HEK293 (cell line): ENCODE measurements at regions not wholly inside any gene's neighbourhood (a gene's known extent, or its start where the extent isn't known, plus 50 kb on each side); places are given as distances from the start of the nearest gene placed in this dataset.
A peak's percentile ranks its signal among the peaks of the same experiment; 100 is the strongest.

Experiments
- CTCF ChIA-PET: fragments of 350-600 bp; formaldehyde crosslinking; extraction: SDS; loops from one replicate; lab custom pipeline; 2021; ENCODE audit warnings: antibody characterized with exemption; lab: Yijun Ruan, JAX
- POLR2A ChIA-PET: fragments of 300-600 bp; formaldehyde crosslinking; extraction: SDS; loops from one replicate; lab custom pipeline; 2020; ENCODE audit warnings: antibody characterized with exemption, inconsistent platforms; lab: Yijun Ruan, JAX
- H3K27ac ChIP-seq: fragments of 200-500 bp; sonication (Bioruptor generic); 2 replicates; pipeline ENCODE4 v1.5.1; 2014; ENCODE audit warnings: low read depth, low read length, control low read depth, inconsistent platforms; ENCODE audit errors: extremely low read depth
- H3K36me3 ChIP-seq, 2 experiments: fragments of 200-500 bp in 1 of 2; sonication (Bioruptor generic) in 1 of 2; 1 replicate in 1 of 2; 2 replicates in 1 of 2; pipeline ENCODE4 v1.5.1; 2014 to 2017; ENCODE audit warnings: inconsistent platforms in 2 of 2, low read length in 2 of 2; ENCODE audit not compliant: control insufficient read depth in 2 of 2, insufficient read depth in 1 of 2
- H3K4me1 ChIP-seq: fragments of 200-500 bp; sonication (Bioruptor generic); 2 replicates; pipeline ENCODE4 v1.5.1; 2014; ENCODE audit warnings: mild to moderate bottlenecking, low read length, inconsistent platforms; ENCODE audit not compliant: control insufficient read depth, insufficient read depth
- H3K4me3 ChIP-seq: 2 replicates; pipeline ENCODE4 v1.5.1; 2011; ENCODE audit warnings: low read depth, mild to moderate bottlenecking, control low read depth, low read length, moderate library complexity
- H3K9me3 ChIP-seq: fragments of 200-500 bp; sonication (Bioruptor generic); 2 replicates; pipeline ENCODE4 v1.5.1; 2014; ENCODE audit warnings: low read depth, low read length, inconsistent platforms; ENCODE audit not compliant: control insufficient read depth, insufficient read depth
- CTCF ChIP-seq: fragments of 450-650 bp; formaldehyde crosslinking; IDR thresholded peaks from 2 replicates; pipeline ENCODE4 v1.5.1; 2016; ENCODE audit warnings: missing biosample characterization, missing genetic modification characterization
- KLF9 ChIP-seq: fragments of 450-650 bp; formaldehyde crosslinking; IDR thresholded peaks from 2 replicates; pipeline ENCODE4 v1.5.1; 2016; ENCODE audit warnings: missing biosample characterization, missing genetic modification characterization, low read depth
- OSR2 ChIP-seq: fragments of 450-650 bp; formaldehyde crosslinking; IDR thresholded peaks from 2 replicates; pipeline ENCODE4 v1.5.1; 2016; ENCODE audit warnings: missing biosample characterization, missing genetic modification characterization
- PRDM4 ChIP-seq: fragments of 450-650 bp; formaldehyde crosslinking; IDR thresholded peaks from 2 replicates; pipeline ENCODE4 v1.5.1; 2017; ENCODE audit warnings: missing biosample characterization, missing genetic modification characterization
- REPIN1 ChIP-seq: fragments of 450-650 bp; formaldehyde crosslinking; IDR thresholded peaks from 2 replicates; pipeline ENCODE4 v1.5.1; 2017; ENCODE audit warnings: missing biosample characterization, missing genetic modification characterization, low read depth
- REST ChIP-seq: fragments of 450-650 bp; formaldehyde crosslinking; IDR thresholded peaks from 2 replicates; pipeline ENCODE4 v1.5.1; 2016; ENCODE audit warnings: missing biosample characterization, missing genetic modification characterization
- TRIM28 ChIP-seq: IDR thresholded peaks from 2 replicates; pipeline ENCODE4 v1.6.1; 2011; ENCODE audit warnings: low read length, control low read depth, borderline replicate concordance
- ZFP37 ChIP-seq: fragments of 450-650 bp; formaldehyde crosslinking; IDR thresholded peaks from 2 replicates; pipeline ENCODE4 v1.5.1; 2016; ENCODE audit warnings: missing biosample characterization, missing genetic modification characterization
- ZFP41 ChIP-seq: fragments of 450-650 bp; formaldehyde crosslinking; IDR thresholded peaks from 2 replicates; pipeline ENCODE4 v1.5.1; 2016; ENCODE audit warnings: missing biosample characterization, missing genetic modification characterization, borderline replicate concordance
- ZFP69B ChIP-seq: fragments of 450-650 bp; formaldehyde crosslinking; IDR thresholded peaks from 2 replicates; pipeline ENCODE4 v1.5.1; 2016; ENCODE audit warnings: missing biosample characterization, missing genetic modification characterization
- ZNF10 ChIP-seq: fragments of 450-650 bp; formaldehyde crosslinking; IDR thresholded peaks from 2 replicates; pipeline ENCODE4 v1.5.1; 2017; ENCODE audit warnings: missing biosample characterization, missing genetic modification characterization
- ZNF112 ChIP-seq: fragments of 450-650 bp; formaldehyde crosslinking; IDR thresholded peaks from 2 replicates; pipeline ENCODE4 v1.5.0; 2017; ENCODE audit warnings: missing biosample characterization, missing genetic modification characterization
- ZNF140 ChIP-seq: fragments of 450-650 bp; formaldehyde crosslinking; IDR thresholded peaks from 2 replicates; pipeline ENCODE4 v1.5.1; 2016; ENCODE audit warnings: missing biosample characterization, missing genetic modification characterization
- ZNF24 ChIP-seq: fragments of 450-650 bp; formaldehyde crosslinking; IDR thresholded peaks from 2 replicates; pipeline ENCODE4 v1.5.1; 2016; ENCODE audit warnings: missing biosample characterization, missing genetic modification characterization
- ZNF391 ChIP-seq: fragments of 450-650 bp; formaldehyde crosslinking; IDR thresholded peaks from 2 replicates; pipeline ENCODE4 v1.5.1; 2016; ENCODE audit warnings: low read depth, missing biosample characterization, missing genetic modification characterization, borderline replicate concordance
- ZNF398 ChIP-seq: fragments of 450-650 bp; formaldehyde crosslinking; IDR thresholded peaks from 2 replicates; pipeline ENCODE4 v1.5.1; 2017; ENCODE audit warnings: missing biosample characterization, missing genetic modification characterization
- ZNF510 ChIP-seq: fragments of 450-650 bp; formaldehyde crosslinking; IDR thresholded peaks from 2 replicates; pipeline ENCODE4 v1.5.1; 2018; ENCODE audit warnings: mild to moderate bottlenecking, missing genetic modification characterization, missing biosample characterization; ENCODE audit not compliant: insufficient replicate concordance
- ZNF529 ChIP-seq: fragments of 450-650 bp; formaldehyde crosslinking; IDR thresholded peaks from 2 replicates; pipeline ENCODE4 v1.5.1; 2017; ENCODE audit warnings: missing genetic modification characterization, missing biosample characterization; ENCODE audit not compliant: insufficient replicate concordance
- ZNF561 ChIP-seq: fragments of 450-650 bp; IDR thresholded peaks from 2 replicates; pipeline ENCODE4 v1.5.1; 2018; ENCODE audit warnings: missing biosample characterization, missing genetic modification characterization, borderline replicate concordance
- ZNF596 ChIP-seq: fragments of 450-650 bp; IDR thresholded peaks from 2 replicates; pipeline ENCODE4 v1.5.0; 2018; ENCODE audit warnings: missing biosample characterization, mild to moderate bottlenecking, missing genetic modification characterization, moderate library complexity
- ZNF621 ChIP-seq: fragments of 450-650 bp; formaldehyde crosslinking; IDR thresholded peaks from 2 replicates; pipeline ENCODE4 v1.5.1; 2017; ENCODE audit warnings: missing biosample characterization, missing genetic modification characterization
- ZNF658 ChIP-seq: fragments of 450-650 bp; formaldehyde crosslinking; IDR thresholded peaks from 2 replicates; pipeline ENCODE4; 2016; ENCODE audit warnings: missing biosample characterization, missing genetic modification characterization
- ZNF747 ChIP-seq: fragments of 450-650 bp; formaldehyde crosslinking; IDR thresholded peaks from 2 replicates; pipeline ENCODE4 v1.5.1; 2016; ENCODE audit warnings: missing biosample characterization, missing genetic modification characterization

GRCh38 chr7:12896316-12896715, 208.9 kb downstream of the ARL4A start (continued):
- TF ChIP-seq ZNF24 (tag by site-specific recombination) (no peak), ZFP37 (tag by site-specific recombination) (no peak), KLF9 (tag by site-specific recombination) (no peak)

GRCh38 chr7:12898004-12898403, 210.6 kb downstream of the ARL4A start:
- H3K36me3 ChIP-seq: no peaks in the 10 kb centered on the region
- TF ChIP-seq ZNF658 (no peak), REST (tag by site-specific recombination) (peak; percentile 78)
- TF ChIP-seq, all 188 proteins: peak for 1
- POLR2A ChIA-PET: no interaction called here
- H3K9me3 ChIP-seq: no peaks in the 10 kb centered on the region
- H3K4me1 ChIP-seq: no peaks in the 10 kb centered on the region
- H3K4me3 ChIP-seq: no peak overlapping the region
- no peak overlapping the region for H3K27ac ChIP-seq
- CTCF ChIA-PET: no interaction called here

GRCh38 chr7:12898620-12899019, 211.2 kb downstream of the ARL4A start:
- POLR2A ChIA-PET: no interaction called here
- Histone ChIP-seq H3K4me3 (no peak overlapping the region), H3K9me3 (no peaks in the 10 kb centered on the region), H3K36me3 (no peaks in the 10 kb centered on the region), H3K27ac (no peak overlapping the region), H3K4me1 (no peaks in the 10 kb centered on the region)
- CTCF ChIA-PET: no interaction called here
- TF ChIP-seq ZNF112 (tag by site-specific recombination) (no peak), PRDM4 (tag by site-specific recombination) (no peak), ZNF391 (no peak), ZNF561 (tag by site-specific recombination) (no peak), ZNF747 (tag by site-specific recombination) (no peak), REPIN1 (tag by site-specific recombination) (no peak), ZFP69B (tag by site-specific recombination) (no peak), ZNF10 (no peak), TRIM28 (no peak), ZNF510 (tag by site-specific recombination) (no peak), ZNF596 (tag by site-specific recombination) (no peak)

- CTCF ChIA-PET: no interaction called here
- Histone ChIP-seq H3K9me3 (no peaks in the 10 kb centered on the region), H3K36me3 (no peaks in the 10 kb centered on the region), H3K4me1 (no peaks in the 10 kb centered on the region), H3K27ac (no peak overlapping the region), H3K4me3 (no peak overlapping the region)
- POLR2A ChIA-PET: no interaction called here
- no peak for TF ChIP-seq ZNF140 (tag by site-specific recombination)
- no peak for TF ChIP-seq ZFP69B (tag by site-specific recombination)
- no peak for TF ChIP-seq ZFP41
- no peak for TF ChIP-seq ZNF621
- no peak for TF ChIP-seq ZNF398 (tag by site-specific recombination)
- no peak for TF ChIP-seq CTCF (tag by site-specific recombination)
- TF ChIP-seq ZNF529 (tag by site-specific recombination): no peak
- no peak for TF ChIP-seq OSR2 (tag by site-specific recombination)
These were observed 218.2 kb downstream of the ARL4A start for GRCh38 chr7:12905671-12906070.
